Limb (tissue), 2 donors: ENCODE measurements at regions not wholly inside any gene's neighbourhood (a gene's known extent, or its start where the extent isn't known, plus 50 kb on each side); places are given as distances from the start of the nearest gene placed in this dataset.
"Not testable (repeated sequence)": the region's sequence is repeated elsewhere in the genome, so short reads cannot be mapped to it uniquely, and the experiment has no call there.

Source experiments
- DNase-seq, 2 donors: peaks; one replicate each; pipeline ENCODE4 v3.0.0-alpha.2; 2016; ENCODE audit errors: extremely low spot score in 2 of 2

- DNase-seq: no peak
Measured at GRCh38 chr12:25682421-25682820, 129.3 kb upstream of the LMNTD1 start.

GRCh38 chr12:25684070-25684469, 131.0 kb upstream of the LMNTD1 start:
- no peak for DNase-seq

DNA sequence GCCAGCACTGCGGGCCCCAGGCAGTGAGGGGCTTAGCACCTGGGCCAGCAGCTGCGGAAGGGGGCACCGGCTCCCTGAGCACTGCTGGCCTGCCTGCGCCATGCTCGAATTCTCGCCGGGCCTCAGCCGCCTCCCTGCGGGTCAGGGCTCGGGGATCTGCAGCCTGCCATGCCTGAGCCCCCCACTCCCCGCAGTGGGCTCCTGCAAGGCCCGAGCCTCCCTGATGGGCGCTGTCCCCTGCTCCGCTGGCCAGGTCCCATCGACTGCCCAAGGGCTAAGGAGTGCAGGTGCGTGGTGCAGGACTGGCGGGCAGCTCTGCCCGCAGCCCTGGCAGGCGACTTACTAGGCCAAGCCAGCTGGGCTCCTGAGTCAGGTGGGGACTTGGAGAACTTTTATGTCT, 133.3 kb upstream of the LMNTD1 start:
- DNase-seq: no peak

- DNase-seq: no peak
Measured at GRCh38 chr12:25687226-25687625, 134.1 kb upstream of the LMNTD1 start.

DNA sequence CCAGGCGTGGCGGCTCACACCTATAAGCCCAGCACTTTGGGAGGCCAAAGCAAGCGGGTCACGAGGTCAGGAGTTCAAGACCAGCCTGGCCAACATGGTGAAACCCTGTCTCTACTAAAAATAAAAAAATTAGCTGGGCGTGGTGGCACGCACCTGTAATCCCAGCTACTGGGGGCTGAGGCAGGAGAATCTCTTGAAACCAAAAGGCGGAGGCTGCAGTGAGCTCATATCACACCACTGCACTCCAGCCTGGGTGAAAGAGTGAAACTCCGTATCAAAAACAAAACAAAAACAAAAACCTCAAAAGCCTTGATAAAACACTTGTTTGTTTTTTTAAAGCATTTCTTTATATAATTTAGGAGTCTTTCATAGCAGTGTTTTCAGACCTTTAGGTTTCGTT, 135.8 kb upstream of the LMNTD1 start:
- not testable (repeated sequence) for DNase-seq

DNA sequence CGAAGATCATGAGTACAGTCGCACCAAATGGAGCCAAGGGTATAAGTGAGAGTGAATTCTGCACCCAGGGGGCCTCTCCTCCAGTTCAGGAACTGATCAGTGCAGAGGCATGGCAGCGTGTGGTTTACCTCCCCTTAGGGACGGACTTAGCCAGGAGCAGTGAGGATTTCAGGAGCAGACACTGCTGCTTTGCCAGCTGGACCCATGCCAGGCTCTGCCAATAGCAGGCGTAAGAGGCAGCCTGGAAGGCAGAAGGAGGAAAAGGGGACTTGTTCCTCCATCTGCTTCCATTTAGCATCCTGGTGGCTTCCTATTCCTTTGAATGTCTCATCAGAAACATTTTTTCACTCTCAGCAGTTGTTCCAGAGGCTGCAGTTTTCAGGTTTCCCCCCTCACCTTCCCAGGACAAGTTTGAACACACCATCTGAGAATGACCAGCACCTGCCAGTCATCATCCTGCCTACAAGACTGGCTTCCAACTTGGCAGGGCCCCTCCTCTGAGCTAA, 137.0 kb upstream of the LMNTD1 start:
- peak in 1 of 2 donors; percentile 63 for DNase-seq

DNA sequence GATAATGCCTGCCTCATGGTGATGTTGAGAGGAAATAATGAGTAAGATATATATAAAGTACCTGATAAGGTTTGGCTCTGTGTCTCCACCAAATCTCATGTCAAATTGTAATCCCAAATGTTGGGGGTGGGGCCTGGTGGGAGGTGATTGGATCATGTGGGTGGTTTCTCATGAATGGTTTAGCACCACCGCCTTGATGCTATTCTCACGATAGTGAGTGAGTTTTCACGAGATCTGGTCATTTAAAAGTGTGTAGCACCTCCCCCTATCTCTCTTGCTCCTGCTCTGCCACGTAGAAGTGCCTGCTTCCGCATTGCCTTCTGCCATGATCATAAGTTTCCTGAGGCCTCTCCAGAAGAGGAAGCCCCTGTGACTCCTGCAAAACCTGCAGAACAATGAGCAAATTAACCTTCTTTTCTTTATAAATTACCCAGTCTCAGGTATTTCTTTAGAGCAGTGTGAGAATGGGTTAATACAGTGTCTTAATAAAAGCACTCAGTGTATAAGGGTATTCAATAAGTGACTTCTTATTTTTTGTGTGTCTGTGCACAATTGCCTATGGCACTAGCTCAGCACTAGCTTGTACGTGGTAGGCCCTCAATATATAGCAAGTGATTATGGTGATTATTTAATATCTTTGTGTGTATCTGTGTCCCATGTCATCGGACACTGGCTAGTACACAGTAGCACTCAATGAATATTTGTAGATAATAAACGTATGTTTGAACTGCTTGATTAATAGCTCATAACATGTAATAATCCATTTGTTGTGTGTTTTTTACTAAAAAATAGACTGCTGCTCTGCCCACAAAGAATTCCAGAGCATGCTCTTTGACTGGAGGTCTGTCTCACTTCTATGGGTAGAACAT, 138.1 kb upstream of the LMNTD1 start:
- no peak for DNase-seq

DNA sequence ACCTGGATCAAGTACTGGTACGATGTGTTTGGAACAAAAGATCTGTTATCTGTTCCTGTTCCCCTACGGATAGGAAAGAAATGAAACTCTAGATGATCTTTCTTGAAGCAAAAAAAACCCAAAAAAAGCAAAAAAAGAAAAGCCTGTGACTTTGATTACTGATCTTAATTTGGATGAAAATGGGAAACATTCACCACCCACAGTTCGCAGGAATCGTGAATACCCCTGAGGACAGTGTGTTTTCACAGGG, 138.7 kb upstream of the LMNTD1 start:
- no peak for DNase-seq

GRCh38 chr12:25692115-25693035, 139.3 kb upstream of the LMNTD1 start:
- peak in 1 of 2 donors; percentile 54 for DNase-seq

DNA sequence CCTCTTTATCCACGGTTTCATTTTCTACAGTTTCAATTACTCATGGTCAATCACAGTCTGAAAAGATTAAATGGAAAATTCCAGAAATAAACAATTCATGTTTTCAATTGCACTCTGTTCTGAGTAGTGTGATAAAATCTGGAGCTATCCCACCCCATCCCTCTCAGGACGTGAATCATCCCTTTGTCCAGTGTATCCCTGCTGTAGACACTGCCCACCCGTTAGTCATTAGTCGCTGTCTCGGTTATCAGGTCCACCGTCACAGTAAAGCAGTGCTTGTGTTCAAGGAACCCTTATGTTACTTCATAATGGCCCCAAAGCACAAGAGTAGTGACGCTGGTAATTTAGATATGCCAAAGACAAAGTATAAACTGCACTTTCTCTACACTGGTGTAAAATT, 141.0 kb upstream of the LMNTD1 start:
- no peak for DNase-seq

- DNase-seq: peak in 1 of 2 donors; percentile 38
Measured at GRCh38 chr12:25695574-25695973, 142.5 kb upstream of the LMNTD1 start.

DNA sequence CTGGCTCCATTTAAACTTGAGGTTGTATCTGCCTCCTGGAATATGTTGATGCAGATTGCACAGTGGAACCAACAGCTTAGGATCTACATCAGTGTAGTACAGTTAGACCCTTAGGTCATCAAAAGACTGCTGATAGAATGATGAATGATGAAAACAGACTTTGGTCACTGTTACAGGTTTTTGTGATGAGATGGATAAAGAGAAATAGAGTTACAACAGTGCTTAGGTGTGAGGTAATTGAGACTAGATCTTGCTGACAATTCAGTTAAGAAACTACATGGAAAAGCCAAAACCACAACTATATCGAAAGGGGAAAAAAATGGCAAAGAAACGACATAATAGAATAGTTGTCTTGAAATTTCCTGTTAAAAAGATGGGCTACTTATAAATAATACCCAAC, 145.7 kb upstream of the LMNTD1 start:
- DNase-seq: no peak

GRCh38 chr12:25699454-25699853, 146.4 kb upstream of the LMNTD1 start:
- DNase-seq: no peak

DNA sequence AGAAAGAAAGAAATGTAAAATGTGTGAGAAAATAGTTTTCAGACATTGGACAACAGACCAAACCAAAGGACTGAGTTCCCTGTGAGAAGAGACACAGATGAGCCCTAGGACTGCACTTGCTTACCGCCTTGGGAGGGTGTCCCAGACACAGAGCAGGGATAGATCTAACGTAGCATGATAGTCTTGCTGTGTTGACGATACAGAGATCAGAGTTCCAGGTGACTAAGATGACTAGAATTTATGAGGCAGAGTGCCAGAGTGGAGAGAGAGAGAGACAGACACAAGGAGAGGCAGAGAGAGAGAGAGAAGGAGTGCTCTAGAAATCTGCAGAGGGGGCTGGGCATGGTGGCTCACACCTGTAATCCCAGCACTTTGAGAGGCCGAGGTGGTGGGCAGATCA, 148.2 kb upstream of the LMNTD1 start:
- DNase-seq: no peak

- no peak for DNase-seq
Measured at GRCh38 chr12:25702553-25702952, 149.5 kb upstream of the LMNTD1 start.

GRCh38 chr12:25705261-25705660, 152.2 kb upstream of the LMNTD1 start:
- no peak for DNase-seq

GRCh38 chr12:25706646-25707045, 153.6 kb upstream of the LMNTD1 start:
- DNase-seq: not testable (repeated sequence)

DNA sequence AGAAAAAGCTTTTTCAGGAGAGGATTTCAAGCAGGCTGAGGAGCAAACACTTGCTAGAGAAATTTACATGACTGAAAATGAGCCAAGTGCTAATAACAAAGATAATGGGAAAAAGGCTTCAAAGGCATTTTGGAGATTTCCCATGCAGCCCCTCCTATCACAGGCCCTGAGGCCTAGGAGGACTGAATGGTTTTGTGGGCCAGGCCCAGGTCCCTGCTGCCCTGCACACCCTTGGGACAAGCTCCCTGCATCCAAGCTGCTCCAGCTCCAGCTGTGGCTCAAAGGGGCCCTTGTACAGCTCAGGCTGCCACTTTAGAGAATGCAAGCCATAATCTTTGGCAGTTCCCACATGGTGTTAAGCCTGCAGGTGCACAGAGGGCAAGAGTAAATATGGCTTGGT, 154.0 kb upstream of the LMNTD1 start:
- DNase-seq: no peak

DNA sequence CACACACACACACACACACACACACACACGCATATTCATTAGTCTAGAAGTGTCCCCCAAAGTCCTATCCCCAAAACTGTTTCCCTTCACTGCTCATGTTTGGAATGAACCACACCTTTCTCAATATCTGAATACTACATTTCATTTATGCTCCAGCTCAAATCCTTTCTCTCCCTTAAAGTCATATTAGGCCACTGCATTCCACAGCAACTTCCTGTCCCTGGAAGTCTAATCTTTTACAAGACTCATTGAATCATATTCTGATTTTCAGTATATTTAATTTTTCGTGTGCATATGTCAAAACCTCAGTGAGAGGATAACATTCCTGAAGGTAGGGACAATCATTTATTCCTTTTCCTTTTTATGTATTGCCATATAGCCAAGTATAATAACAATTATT, 155.6 kb upstream of the LMNTD1 start:
- no peak for DNase-seq

GRCh38 chr12:25710128-25710527, 157.0 kb upstream of the LMNTD1 start:
- DNase-seq: peak in 1 of 2 donors; percentile 72

- not testable (repeated sequence) for DNase-seq
Measured at GRCh38 chr12:25710938-25711605, 158.0 kb upstream of the LMNTD1 start.

DNA sequence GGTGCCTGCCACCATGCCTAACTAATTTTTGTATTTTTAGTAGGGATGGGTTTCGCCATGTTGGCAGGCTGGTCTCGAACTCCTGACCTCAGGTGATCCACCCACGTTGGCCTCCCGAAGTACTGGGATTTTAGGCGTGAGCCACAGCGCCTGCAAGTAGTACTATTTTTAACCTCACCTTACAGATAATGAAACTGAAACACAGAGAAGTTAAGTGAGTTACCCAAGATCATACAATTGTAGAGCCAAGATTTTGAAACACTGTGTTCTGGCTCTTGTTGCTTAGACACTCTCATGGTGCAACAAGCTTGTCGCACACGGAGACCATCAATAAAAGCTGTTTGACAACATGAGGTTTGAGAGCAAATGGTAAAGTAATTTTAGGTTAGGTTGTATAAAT, 159.1 kb upstream of the LMNTD1 start:
- no peak for DNase-seq
